ENCODE measurements at regions not wholly inside any gene's neighbourhood (a gene's known extent, or its start where the extent isn't known, plus 50 kb on each side); places are given as distances from the start of the nearest gene placed in this dataset.

- TF ChIP-seq, protein P1, sequence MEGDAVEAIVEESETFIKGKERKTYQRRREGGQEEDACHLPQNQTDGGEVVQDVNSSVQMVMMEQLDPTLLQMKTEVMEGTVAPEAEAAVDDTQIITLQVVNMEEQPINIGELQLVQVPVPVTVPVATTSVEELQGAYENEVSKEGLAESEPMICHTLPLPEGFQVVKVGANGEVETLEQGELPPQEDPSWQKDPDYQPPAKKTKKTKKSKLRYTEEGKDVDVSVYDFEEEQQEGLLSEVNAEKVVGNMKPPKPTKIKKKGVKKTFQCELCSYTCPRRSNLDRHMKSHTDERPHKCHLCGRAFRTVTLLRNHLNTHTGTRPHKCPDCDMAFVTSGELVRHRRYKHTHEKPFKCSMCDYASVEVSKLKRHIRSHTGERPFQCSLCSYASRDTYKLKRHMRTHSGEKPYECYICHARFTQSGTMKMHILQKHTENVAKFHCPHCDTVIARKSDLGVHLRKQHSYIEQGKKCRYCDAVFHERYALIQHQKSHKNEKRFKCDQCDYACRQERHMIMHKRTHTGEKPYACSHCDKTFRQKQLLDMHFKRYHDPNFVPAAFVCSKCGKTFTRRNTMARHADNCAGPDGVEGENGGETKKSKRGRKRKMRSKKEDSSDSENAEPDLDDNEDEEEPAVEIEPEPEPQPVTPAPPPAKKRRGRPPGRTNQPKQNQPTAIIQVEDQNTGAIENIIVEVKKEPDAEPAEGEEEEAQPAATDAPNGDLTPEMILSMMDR (IDR thresholded peaks at IDR 0.05), result no peak
- TF ChIP-seq POLR2A (IDR thresholded peaks at IDR 0.05), result no peak
Observed at GRCh38 chrX:67207912-67208311, 335.9 kb upstream of the AR start.
